ENCODE measurements at regions not wholly inside any gene's neighbourhood (a gene's known extent, or its start where the extent isn't known, plus 50 kb on each side); places are given as distances from the start of the nearest gene placed in this dataset.

DNA sequence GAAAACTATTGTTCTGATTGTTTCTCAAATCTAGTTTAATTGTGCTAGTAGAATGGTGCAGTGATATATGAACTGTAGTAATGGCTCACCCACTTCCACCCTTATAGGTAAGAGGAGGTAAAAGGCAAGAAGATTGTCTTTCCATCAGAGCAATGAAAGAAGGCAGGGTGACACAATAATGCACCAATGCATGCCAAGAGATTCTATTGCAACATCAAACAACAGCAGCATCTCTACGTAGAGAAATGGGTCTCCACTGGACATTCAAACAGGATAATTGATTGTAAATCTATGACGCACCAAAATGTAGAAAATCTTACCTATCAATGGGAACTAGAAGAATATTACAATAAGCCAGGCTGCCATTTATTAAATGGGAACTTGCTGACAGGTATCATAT lies 107.0 kb upstream of the ISL1 start:
- TF ChIP-seq, protein P1, sequence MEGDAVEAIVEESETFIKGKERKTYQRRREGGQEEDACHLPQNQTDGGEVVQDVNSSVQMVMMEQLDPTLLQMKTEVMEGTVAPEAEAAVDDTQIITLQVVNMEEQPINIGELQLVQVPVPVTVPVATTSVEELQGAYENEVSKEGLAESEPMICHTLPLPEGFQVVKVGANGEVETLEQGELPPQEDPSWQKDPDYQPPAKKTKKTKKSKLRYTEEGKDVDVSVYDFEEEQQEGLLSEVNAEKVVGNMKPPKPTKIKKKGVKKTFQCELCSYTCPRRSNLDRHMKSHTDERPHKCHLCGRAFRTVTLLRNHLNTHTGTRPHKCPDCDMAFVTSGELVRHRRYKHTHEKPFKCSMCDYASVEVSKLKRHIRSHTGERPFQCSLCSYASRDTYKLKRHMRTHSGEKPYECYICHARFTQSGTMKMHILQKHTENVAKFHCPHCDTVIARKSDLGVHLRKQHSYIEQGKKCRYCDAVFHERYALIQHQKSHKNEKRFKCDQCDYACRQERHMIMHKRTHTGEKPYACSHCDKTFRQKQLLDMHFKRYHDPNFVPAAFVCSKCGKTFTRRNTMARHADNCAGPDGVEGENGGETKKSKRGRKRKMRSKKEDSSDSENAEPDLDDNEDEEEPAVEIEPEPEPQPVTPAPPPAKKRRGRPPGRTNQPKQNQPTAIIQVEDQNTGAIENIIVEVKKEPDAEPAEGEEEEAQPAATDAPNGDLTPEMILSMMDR (IDR thresholded peaks at IDR 0.05), result no peak
- TF ChIP-seq POLR2AphosphoS5 (IDR thresholded peaks at IDR 0.05) (no peak), POLR2A (IDR thresholded peaks at IDR 0.05) (no peak)
